DOHH2 (cell line): ENCODE measurements at regions not wholly inside any gene's neighbourhood (a gene's known extent, or its start where the extent isn't known, plus 50 kb on each side); places are given as distances from the start of the nearest gene placed in this dataset.

ENCODE experiments used
- H3F3A ChIP-seq: fragments of 200-600 bp; sonication (generic), shearing (Covaris generic); 2 replicates; pipeline ENCODE4 v1.6.0; 2016; ENCODE audit warnings: antibody characterized with exemption, mild to moderate bottlenecking; ENCODE audit not compliant: control insufficient read depth, insufficient read depth
- H3K27ac ChIP-seq: fragments of 200-600 bp; sonication (generic); 2 replicates; pipeline ENCODE4 v1.5.1; 2014; ENCODE audit warnings: low read depth, mild to moderate bottlenecking, low read length, moderate library complexity
- H3K27me3 ChIP-seq: fragments of 200-600 bp; sonication (generic); 2 replicates; pipeline ENCODE4 v1.6.1; 2014; ENCODE audit warnings: mild to moderate bottlenecking, low read length, mixed read lengths; ENCODE audit not compliant: control insufficient read depth
- H3K36me3 ChIP-seq: fragments of 200-600 bp; sonication (generic); 2 replicates; pipeline ENCODE4 v1.6.1; 2014; ENCODE audit warnings: mild to moderate bottlenecking, low read length, moderate library complexity, mixed read lengths; ENCODE audit not compliant: control insufficient read depth
- H3K4me1 ChIP-seq: fragments of 200-600 bp; sonication (generic); 2 replicates; pipeline ENCODE4 v1.6.1; 2014; ENCODE audit warnings: mild to moderate bottlenecking, low read length, mixed read lengths; ENCODE audit not compliant: control insufficient read depth
- H3K4me2 ChIP-seq: fragments of 200-600 bp; sonication (generic); 2 replicates; pipeline ENCODE4 v1.6.0; 2014; ENCODE audit warnings: mild to moderate bottlenecking, low read length, moderate library complexity
- H3K4me3 ChIP-seq: fragments of 200-600 bp; sonication (generic); 2 replicates; pipeline ENCODE4 v1.5.1; 2014; ENCODE audit warnings: mild to moderate bottlenecking, low read length, mixed read lengths
- H3K79me2 ChIP-seq: fragments of 200-600 bp; sonication (generic); 2 replicates; pipeline ENCODE4 v1.6.1; 2014; ENCODE audit warnings: mild to moderate bottlenecking, low read length, mixed read lengths; ENCODE audit not compliant: control insufficient read depth
- H3K9me2 ChIP-seq: fragments of 200-600 bp; sonication (generic); replicated peaks from 2 replicates; pipeline ENCODE4 v1.6.1; 2014; ENCODE audit warnings: mild to moderate bottlenecking, low read length, mixed read lengths; ENCODE audit not compliant: control insufficient read depth
- H3K9me3 ChIP-seq: fragments of 200-600 bp; sonication (generic); 2 replicates; pipeline ENCODE4 v1.6.1; 2014; ENCODE audit warnings: antibody characterized with exemption, low read length, mixed read lengths; ENCODE audit not compliant: control insufficient read depth, insufficient read depth
- H4K20me1 ChIP-seq: fragments of 200-600 bp; sonication (generic); 2 replicates; pipeline ENCODE4 v1.6.0; 2014; ENCODE audit warnings: low read depth, mild to moderate bottlenecking, antibody characterized with exemption, low read length, moderate library complexity; ENCODE audit not compliant: control insufficient read depth, insufficient read depth
- EZH2phosphoT487 ChIP-seq: fragments of 200-600 bp; sonication (generic); IDR thresholded peaks from 2 replicates; pipeline ENCODE4 v1.6.1; 2017; ENCODE audit warnings: borderline replicate concordance, mild to moderate bottlenecking, antibody characterized with exemption, low read length, moderate library complexity, mixed read lengths
- TF ChIP-seq, protein P1 (sequence below): fragments of 200-600 bp; sonication (generic); IDR thresholded peaks from one replicate; pipeline ENCODE4 v1.5.1; 2014; ENCODE audit warnings: antibody characterized with exemption, mild to moderate bottlenecking, low read depth, low read length; ENCODE audit not compliant: poor library complexity, severe bottlenecking

DNA sequence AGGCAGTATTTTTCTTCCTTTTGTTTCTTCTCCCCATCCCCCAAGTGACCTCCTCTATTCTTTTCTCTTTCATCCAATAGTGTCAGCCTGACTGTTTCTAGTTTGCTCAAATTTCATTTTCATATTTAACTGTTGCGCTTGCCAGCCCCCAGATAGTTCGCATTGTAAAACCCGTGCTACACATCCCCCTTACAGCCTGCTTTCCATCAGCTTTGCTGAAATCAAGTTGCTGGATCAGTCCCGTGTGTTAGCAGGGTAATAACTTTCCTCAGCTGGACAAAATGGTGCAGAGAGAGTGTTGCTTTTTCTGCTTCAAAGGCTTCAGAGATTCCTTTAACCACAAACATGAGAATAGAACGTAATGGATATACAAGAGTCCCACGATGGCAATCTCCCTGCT is 180.6 kb upstream of the NPVF start:
- Histone ChIP-seq H3K9me3 (no peaks in the 10 kb centered on the region), H3K4me1 (no peaks in the 10 kb centered on the region), H3K79me2 (no peaks in the 10 kb centered on the region), H3K4me2 (no peak overlapping the region), H3K4me3 (no peak overlapping the region), H3K27ac (no peak overlapping the region), H4K20me1 (no peaks in the 10 kb centered on the region), H3K9me2 (no peaks in the 10 kb centered on the region), H3K27me3 (peaks cover 13% of the 10 kb centered on the region), H3F3A (no peaks in the 10 kb centered on the region), H3K36me3 (no peaks in the 10 kb centered on the region)
- TF ChIP-seq, protein P1, sequence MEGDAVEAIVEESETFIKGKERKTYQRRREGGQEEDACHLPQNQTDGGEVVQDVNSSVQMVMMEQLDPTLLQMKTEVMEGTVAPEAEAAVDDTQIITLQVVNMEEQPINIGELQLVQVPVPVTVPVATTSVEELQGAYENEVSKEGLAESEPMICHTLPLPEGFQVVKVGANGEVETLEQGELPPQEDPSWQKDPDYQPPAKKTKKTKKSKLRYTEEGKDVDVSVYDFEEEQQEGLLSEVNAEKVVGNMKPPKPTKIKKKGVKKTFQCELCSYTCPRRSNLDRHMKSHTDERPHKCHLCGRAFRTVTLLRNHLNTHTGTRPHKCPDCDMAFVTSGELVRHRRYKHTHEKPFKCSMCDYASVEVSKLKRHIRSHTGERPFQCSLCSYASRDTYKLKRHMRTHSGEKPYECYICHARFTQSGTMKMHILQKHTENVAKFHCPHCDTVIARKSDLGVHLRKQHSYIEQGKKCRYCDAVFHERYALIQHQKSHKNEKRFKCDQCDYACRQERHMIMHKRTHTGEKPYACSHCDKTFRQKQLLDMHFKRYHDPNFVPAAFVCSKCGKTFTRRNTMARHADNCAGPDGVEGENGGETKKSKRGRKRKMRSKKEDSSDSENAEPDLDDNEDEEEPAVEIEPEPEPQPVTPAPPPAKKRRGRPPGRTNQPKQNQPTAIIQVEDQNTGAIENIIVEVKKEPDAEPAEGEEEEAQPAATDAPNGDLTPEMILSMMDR = no peak
- TF ChIP-seq EZH2phosphoT487 = no peak

DNA sequence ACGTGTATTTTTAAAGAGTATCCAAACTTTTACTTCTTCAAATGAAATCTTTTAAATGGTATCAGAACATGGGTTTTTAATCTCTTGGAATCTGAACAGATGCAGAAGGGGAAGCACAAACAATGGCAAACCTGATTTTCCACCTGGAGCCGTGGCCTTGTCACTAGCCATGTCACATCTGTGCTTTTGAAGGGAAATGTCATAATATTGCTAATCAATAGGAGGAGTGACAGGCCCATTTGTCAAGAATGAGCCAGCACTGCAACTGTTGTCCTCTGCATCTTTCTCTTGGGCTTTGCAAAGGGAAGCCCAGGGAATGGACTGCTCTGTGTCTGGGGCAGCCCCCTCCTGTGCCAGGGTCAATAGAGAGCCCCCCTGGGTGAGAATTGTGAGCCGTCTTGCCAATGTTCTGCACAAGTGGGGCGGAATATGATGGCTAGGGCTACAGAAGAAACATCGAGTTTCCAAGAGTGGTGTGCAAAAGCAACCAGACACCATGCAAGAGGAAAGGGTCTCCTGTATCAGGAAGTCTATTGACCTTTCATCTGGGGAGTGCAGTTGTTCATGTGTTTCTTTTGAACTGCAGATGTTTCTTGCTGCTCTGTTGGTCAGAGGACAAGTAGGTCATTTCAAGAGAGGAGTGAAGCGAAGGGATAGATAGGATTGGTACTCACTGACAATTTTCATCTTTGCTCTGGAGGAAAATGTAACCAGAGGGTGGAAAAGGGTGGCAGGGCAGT is 181.8 kb upstream of the NPVF start:
- Histone ChIP-seq H3K79me2 (no peaks in the 10 kb centered on the region), H3K9me3 (no peaks in the 10 kb centered on the region), H3K36me3 (no peaks in the 10 kb centered on the region), H3F3A (no peaks in the 10 kb centered on the region), H3K27me3 (peaks cover 6% of the 10 kb centered on the region; the same call in 1 of the 2 replicates), H3K9me2 (no peaks in the 10 kb centered on the region), H3K4me1 (no peaks in the 10 kb centered on the region), H3K27ac (no peak overlapping the region), H4K20me1 (no peaks in the 10 kb centered on the region), H3K4me2 (no peak overlapping the region), H3K4me3 (no peak overlapping the region)
- TF ChIP-seq, protein P1 = no peak
- TF ChIP-seq EZH2phosphoT487 = no peak

DNA sequence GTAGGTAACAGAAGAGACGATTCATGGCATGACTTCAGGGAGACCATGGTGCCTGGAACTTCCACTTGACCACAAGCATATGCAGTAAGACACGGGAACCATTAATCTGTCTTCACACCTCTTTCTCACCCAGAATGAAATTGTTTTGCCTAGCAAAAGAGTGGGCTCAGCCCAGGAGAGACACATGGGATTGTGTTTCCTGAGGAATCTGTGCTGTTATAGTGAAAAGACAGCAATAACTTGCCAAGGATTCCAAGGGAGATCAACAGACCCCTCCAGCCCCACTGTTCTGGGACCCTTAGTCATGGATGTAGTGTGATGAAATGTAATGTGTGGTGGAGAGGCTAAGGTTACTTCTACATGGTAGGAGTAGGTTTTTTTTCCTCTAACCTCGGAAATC is 192.5 kb upstream of the NPVF start:
- Histone ChIP-seq H3K4me1 (no peaks in the 10 kb centered on the region), H3K79me2 (no peaks in the 10 kb centered on the region)
- TF ChIP-seq, protein P1 = no peak
- TF ChIP-seq EZH2phosphoT487 = no peak

More for the DNA sequence above, 192.5 kb upstream of the NPVF start:
- no peak overlapping the region for H3K4me3 ChIP-seq
- H3K9me2 ChIP-seq = no peaks in the 10 kb centered on the region
- no peaks in the 10 kb centered on the region for H3K9me3 ChIP-seq
- no peaks in the 10 kb centered on the region for H4K20me1 ChIP-seq
- H3K27me3 ChIP-seq = peaks cover 20% of the 10 kb centered on the region
- H3K27ac ChIP-seq = no peak overlapping the region
- no peaks in the 10 kb centered on the region for H3F3A ChIP-seq
- H3K36me3 ChIP-seq = no peaks in the 10 kb centered on the region
- no peak overlapping the region for H3K4me2 ChIP-seq
